Right lobe of liver (tissue), 4 donors: ENCODE measurements at regions not wholly inside any gene's neighbourhood (a gene's known extent, or its start where the extent isn't known, plus 50 kb on each side); places are given as distances from the start of the nearest gene placed in this dataset.

Experiments used
- CTCF ChIP-seq, 4 donors: fragments of 200-600 bp in 3 of 4; fragments of 450-650 bp in 1 of 4; IDR thresholded peaks; one replicate each; pipeline versions ENCODE4 v1.5.1 to v1.8.0; 2016 to 2022; ENCODE audit warnings: antibody characterized with exemption in 4 of 4, mild to moderate bottlenecking in 2 of 4
- POLR2A ChIP-seq: fragments of 450-650 bp; IDR thresholded peaks from one replicate; pipeline ENCODE4 v1.6.1; 2017; ENCODE audit warnings: antibody characterized with exemption, mild to moderate bottlenecking
- donor health status: DM: no; HTN: no; CAD: no.
- donor health status: DM: no; HTN: no; CAD: no.
- donor health status: DM: no; HTN: yes; CAD: no.

GRCh38 chrX:109831326-109831985 lies 98.4 kb upstream of the ACSL4 start:
- no peak for TF ChIP-seq POLR2A
- TF ChIP-seq CTCF (IDR thresholded peaks at IDR 0.05), result no peak
